ENCODE measurements at regions not wholly inside any gene's neighbourhood (a gene's known extent, or its start where the extent isn't known, plus 50 kb on each side); places are given as distances from the start of the nearest gene placed in this dataset.

DNA sequence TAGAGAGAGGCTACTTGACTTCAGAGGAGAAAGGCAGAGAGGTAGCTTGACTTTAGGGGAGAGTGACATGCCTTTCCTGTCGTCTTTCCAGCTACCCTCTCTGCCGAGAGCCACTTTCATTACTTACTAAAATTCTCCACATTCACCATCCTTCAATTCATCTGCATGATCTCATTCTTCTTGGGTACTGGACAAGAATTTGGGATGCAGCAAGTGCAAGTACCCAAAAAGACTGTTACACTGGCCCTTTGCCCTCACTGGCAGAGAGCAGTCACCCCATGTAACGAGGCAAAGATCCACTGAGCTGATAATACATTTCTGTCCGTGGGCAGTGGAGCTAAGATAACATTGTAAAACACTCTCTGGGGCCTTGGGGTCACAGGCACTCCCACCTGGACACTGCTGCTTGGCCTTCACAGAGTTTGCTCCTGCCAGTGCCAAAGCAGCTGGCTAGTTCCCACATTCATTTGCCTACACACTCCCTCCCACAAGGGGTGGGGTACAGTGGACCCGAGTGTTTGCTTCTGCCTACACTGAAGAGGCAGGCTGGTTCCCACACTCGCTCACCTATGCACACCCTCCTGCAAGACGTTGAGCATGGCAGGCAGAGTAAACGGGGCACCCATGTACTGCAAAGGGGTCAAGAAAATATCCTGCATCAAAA lies 1276.9 kb upstream of the PCDH9 start:
- TF ChIP-seq POLR2A (IDR thresholded peaks at IDR 0.05) = no peak
- TF ChIP-seq, protein P1, sequence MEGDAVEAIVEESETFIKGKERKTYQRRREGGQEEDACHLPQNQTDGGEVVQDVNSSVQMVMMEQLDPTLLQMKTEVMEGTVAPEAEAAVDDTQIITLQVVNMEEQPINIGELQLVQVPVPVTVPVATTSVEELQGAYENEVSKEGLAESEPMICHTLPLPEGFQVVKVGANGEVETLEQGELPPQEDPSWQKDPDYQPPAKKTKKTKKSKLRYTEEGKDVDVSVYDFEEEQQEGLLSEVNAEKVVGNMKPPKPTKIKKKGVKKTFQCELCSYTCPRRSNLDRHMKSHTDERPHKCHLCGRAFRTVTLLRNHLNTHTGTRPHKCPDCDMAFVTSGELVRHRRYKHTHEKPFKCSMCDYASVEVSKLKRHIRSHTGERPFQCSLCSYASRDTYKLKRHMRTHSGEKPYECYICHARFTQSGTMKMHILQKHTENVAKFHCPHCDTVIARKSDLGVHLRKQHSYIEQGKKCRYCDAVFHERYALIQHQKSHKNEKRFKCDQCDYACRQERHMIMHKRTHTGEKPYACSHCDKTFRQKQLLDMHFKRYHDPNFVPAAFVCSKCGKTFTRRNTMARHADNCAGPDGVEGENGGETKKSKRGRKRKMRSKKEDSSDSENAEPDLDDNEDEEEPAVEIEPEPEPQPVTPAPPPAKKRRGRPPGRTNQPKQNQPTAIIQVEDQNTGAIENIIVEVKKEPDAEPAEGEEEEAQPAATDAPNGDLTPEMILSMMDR (IDR thresholded peaks at IDR 0.05) = no peak
- no peak for TF ChIP-seq EP300 (IDR thresholded peaks at IDR 0.05)
